CD8-positive, alpha-beta memory T cell (primary cell): ENCODE measurements at regions not wholly inside any gene's neighbourhood (a gene's known extent, or its start where the extent isn't known, plus 50 kb on each side); places are given as distances from the start of the nearest gene placed in this dataset.

ENCODE experiments used
- CTCF ChIA-PET: fragments of 350-600 bp; sonication (Branson Sonifier 250); formaldehyde crosslinking; loops from one replicate; lab custom pipeline; 2021; ENCODE audit warnings: antibody characterized with exemption; lab: Charles Lee
- POLR2A ChIA-PET: fragments of 350-600 bp; sonication (Branson Sonifier 250); formaldehyde crosslinking; loops from one replicate; lab custom pipeline; 2021; ENCODE audit warnings: antibody characterized with exemption; lab: Charles Lee
- DNase-seq, 5 donors: peaks; one replicate each; pipeline versions ENCODE4 v3.0.0 to v3.0.0-alpha.2; 2020 to 2022; ENCODE audit warnings: mixed read lengths in 1 of 5
- H3K27ac ChIP-seq: one replicate; pipeline ENCODE4 v1.7.0; 2013; ENCODE audit warnings: low read depth, mild to moderate bottlenecking, low read length, moderate library complexity
- H3K27me3 ChIP-seq: 2 replicates; pipeline ENCODE4 v1.7.0; 2013; ENCODE audit warnings: low read length, mild to moderate bottlenecking; ENCODE audit not compliant: insufficient read depth, poor library complexity, severe bottlenecking
- H3K36me3 ChIP-seq: 2 replicates; pipeline ENCODE4 v1.7.0; 2013; ENCODE audit warnings: mild to moderate bottlenecking, low read length, moderate library complexity; ENCODE audit not compliant: insufficient read depth
- H3K4me1 ChIP-seq: 2 replicates; pipeline ENCODE4 v1.7.0; 2013; ENCODE audit warnings: mild to moderate bottlenecking, low read length, moderate library complexity; ENCODE audit not compliant: insufficient read depth
- H3K4me3 ChIP-seq: 2 replicates; pipeline ENCODE4 v1.7.0; 2013; ENCODE audit warnings: mild to moderate bottlenecking, low read length
- H3K9me3 ChIP-seq: 2 replicates; pipeline ENCODE4 v1.7.0; 2013; ENCODE audit warnings: mild to moderate bottlenecking, low read length
- H3K27ac Mint-ChIP-seq, 8 donors: one replicate each; pipeline ENCODE4 v1.8.0; 2020 to 2021; ENCODE audit warnings: mixed read lengths in 8 of 8, mild to moderate bottlenecking in 6 of 8, inconsistent platforms in 3 of 8, moderate library complexity in 3 of 8
- H3K27me3 Mint-ChIP-seq, 2 donors: one replicate each; pipeline ENCODE4 v1.8.0; 2020 to 2021; ENCODE audit warnings: mixed read lengths in 2 of 2, mild to moderate bottlenecking in 1 of 2, moderate library complexity in 1 of 2
- H3K36me3 Mint-ChIP-seq, 3 donors: one replicate each; pipeline ENCODE4 v1.8.0; 2020 to 2021; ENCODE audit warnings: mixed read lengths in 3 of 3, inconsistent platforms in 1 of 3, mild to moderate bottlenecking in 1 of 3
- H3K4me1 Mint-ChIP-seq, 3 donors: one replicate each; pipeline ENCODE4 v1.8.0; 2020 to 2021; ENCODE audit warnings: mixed read lengths in 3 of 3, inconsistent platforms in 1 of 3, mild to moderate bottlenecking in 1 of 3
- H3K4me3 Mint-ChIP-seq, 7 donors: one replicate each; pipeline ENCODE4 v1.8.0; 2020 to 2021; ENCODE audit warnings: mixed read lengths in 7 of 7, mild to moderate bottlenecking in 6 of 7, moderate library complexity in 4 of 7, inconsistent platforms in 2 of 7
- H3K9me3 Mint-ChIP-seq, 5 donors: one replicate each; pipeline ENCODE4 v1.8.0; 2020 to 2022; ENCODE audit warnings: mixed read lengths in 5 of 5, mild to moderate bottlenecking in 3 of 5, moderate library complexity in 2 of 5, inconsistent platforms in 1 of 5

DNA sequence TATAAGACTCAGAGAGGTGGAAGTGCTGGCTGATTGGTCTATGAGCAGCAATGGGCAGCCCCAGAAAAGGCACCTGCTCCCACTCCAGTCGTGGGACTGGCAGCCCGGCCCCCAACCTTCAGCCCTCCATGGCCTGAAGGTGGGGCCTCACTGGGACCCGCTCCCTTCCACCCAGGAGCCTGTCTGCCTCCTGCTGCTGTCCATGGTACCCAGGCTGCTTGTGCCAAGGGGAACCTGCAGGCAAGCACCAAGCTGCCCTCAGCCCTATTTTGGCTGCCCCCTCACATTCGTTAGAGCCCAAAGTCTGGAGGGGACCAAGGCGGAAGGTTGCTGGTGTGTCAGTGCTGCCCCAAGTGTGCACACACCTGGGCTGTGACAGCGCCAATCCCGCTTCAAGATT, 2304.9 kb downstream of the PCDH9 start:
- no peak for DNase-seq
- Histone ChIP-seq H3K4me3 (no peak overlapping the region), H3K27ac (no peak overlapping the region), H3K27me3 (no peaks in the 10 kb centered on the region), H3K4me1 (no peaks in the 10 kb centered on the region), H3K9me3 (peaks cover 6% of the 10 kb centered on the region), H3K36me3 (no peaks in the 10 kb centered on the region)
- Mint-ChIP-seq H3K4me3 (no peak overlapping the region), H3K4me1 (no peaks in the 10 kb centered on the region), H3K36me3 (no peaks in the 10 kb centered on the region), H3K9me3 (peaks cover 3 to 28% (median 8%) of the 10 kb centered on the region in 5 donors), H3K27ac (no peak overlapping the region), H3K27me3 (peaks cover 0 to 1% of the 10 kb centered on the region in 2 donors)
- ChIA-PET POLR2A (no interaction called here), CTCF (no interaction called here)

GRCh38 chr13:64924401-64924800, 2305.7 kb downstream of the PCDH9 start:
- Histone ChIP-seq H3K9me3 (peaks cover 6% of the 10 kb centered on the region), H3K4me3 (no peak overlapping the region), H3K27ac (no peak overlapping the region), H3K4me1 (no peaks in the 10 kb centered on the region), H3K36me3 (no peaks in the 10 kb centered on the region), H3K27me3 (no peaks in the 10 kb centered on the region)
- Mint-ChIP-seq H3K4me3 (no peak overlapping the region), H3K27ac (no peak overlapping the region), H3K36me3 (no peaks in the 10 kb centered on the region), H3K9me3 (peaks cover 0 to 35% (median 8%) of the 10 kb centered on the region in 5 donors), H3K27me3 (peaks cover 0 to 1% of the 10 kb centered on the region in 2 donors), H3K4me1 (no peaks in the 10 kb centered on the region)
- DNase-seq, result no peak
- CTCF ChIA-PET, result no interaction called here
- POLR2A ChIA-PET, result no interaction called here

DNA sequence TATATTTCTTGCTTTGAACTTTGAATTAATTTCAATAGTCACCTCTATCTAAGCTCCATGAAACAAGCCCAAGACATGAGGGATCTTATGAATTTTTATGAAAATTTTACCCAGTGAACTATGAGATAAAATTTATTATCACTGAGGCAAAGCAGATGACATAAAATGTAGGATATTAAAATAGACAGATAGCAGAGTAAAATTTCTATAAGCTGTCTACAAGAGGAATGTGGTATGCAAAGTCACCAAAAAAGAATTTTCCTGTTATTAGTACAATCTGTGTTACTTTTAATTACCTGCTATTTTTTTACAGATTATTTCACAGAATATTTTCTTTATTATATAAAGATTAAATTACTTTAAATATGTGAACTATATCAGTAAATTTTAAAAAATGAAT, 2312.6 kb downstream of the PCDH9 start:
- Mint-ChIP-seq H3K9me3 (peaks cover 4 to 39% (median 19%) of the 10 kb centered on the region in 5 donors), H3K27ac (no peak overlapping the region), H3K36me3 (no peaks in the 10 kb centered on the region), H3K4me1 (no peaks in the 10 kb centered on the region), H3K4me3 (no peak overlapping the region), H3K27me3 (no peaks in the 10 kb centered on the region)
- H3K4me1 ChIP-seq, result no peaks in the 10 kb centered on the region
- no peak overlapping the region for H3K4me3 ChIP-seq
- H3K27ac ChIP-seq, result no peak overlapping the region
- DNase-seq, result no peak
- H3K9me3 ChIP-seq, result peaks cover 6% of the 10 kb centered on the region
- POLR2A ChIA-PET, result no interaction called here
- CTCF ChIA-PET, result no interaction called here
- H3K36me3 ChIP-seq, result no peaks in the 10 kb centered on the region
- H3K27me3 ChIP-seq, result no peaks in the 10 kb centered on the region

GRCh38 chr13:64912141-64912540, 2318.0 kb downstream of the PCDH9 start:
- no peaks in the 10 kb centered on the region for H3K36me3 ChIP-seq
- Mint-ChIP-seq H3K9me3 (peaks cover 8 to 39% (median 23%) of the 10 kb centered on the region in 5 donors), H3K4me3 (no peak overlapping the region), H3K27me3 (no peaks in the 10 kb centered on the region), H3K36me3 (no peaks in the 10 kb centered on the region), H3K4me1 (no peaks in the 10 kb centered on the region), H3K27ac (no peak overlapping the region)
- no peaks in the 10 kb centered on the region for H3K4me1 ChIP-seq
- no peak overlapping the region for H3K4me3 ChIP-seq
- no peaks in the 10 kb centered on the region for H3K9me3 ChIP-seq
- ChIA-PET POLR2A (no interaction called here), CTCF (no interaction called here)
- H3K27me3 ChIP-seq, result no peaks in the 10 kb centered on the region
- DNase-seq, result no peak
- H3K27ac ChIP-seq, result no peak overlapping the region

GRCh38 chr13:64910096-64910495, 2320.0 kb downstream of the PCDH9 start:
- no peaks in the 10 kb centered on the region for H3K4me1 ChIP-seq
- H3K4me3 Mint-ChIP-seq, result no peak overlapping the region

GRCh38 chr13:64909184-64909583, 2321.0 kb downstream of the PCDH9 start:
- ChIA-PET CTCF (no interaction called here), POLR2A (no interaction called here)
- no peak overlapping the region for H3K4me3 Mint-ChIP-seq
- peaks cover 6 to 46% (median 18%) of the 10 kb centered on the region in 5 donors for H3K9me3 Mint-ChIP-seq
- no peak overlapping the region for H3K27ac Mint-ChIP-seq
- H3K36me3 ChIP-seq, result no peaks in the 10 kb centered on the region
- no peaks in the 10 kb centered on the region for H3K4me1 ChIP-seq
- H3K9me3 ChIP-seq, result no peaks in the 10 kb centered on the region
- H3K36me3 Mint-ChIP-seq, result no peaks in the 10 kb centered on the region
- H3K27me3 ChIP-seq, result no peaks in the 10 kb centered on the region
- no peak overlapping the region for H3K27ac ChIP-seq
- no peak overlapping the region for H3K4me3 ChIP-seq
- no peaks in the 10 kb centered on the region for H3K27me3 Mint-ChIP-seq
- no peak for DNase-seq
- no peaks in the 10 kb centered on the region for H3K4me1 Mint-ChIP-seq

More at GRCh38 chr13:64910096-64910495, 2320.0 kb downstream of the PCDH9 start:
- ChIA-PET CTCF (no interaction called here), POLR2A (no interaction called here)
- H3K27ac Mint-ChIP-seq, result no peak overlapping the region
- no peaks in the 10 kb centered on the region for H3K36me3 ChIP-seq
- H3K36me3 Mint-ChIP-seq, result no peaks in the 10 kb centered on the region
- no peaks in the 10 kb centered on the region for H3K4me1 Mint-ChIP-seq
- DNase-seq, result no peak
- H3K27me3 Mint-ChIP-seq, result no peaks in the 10 kb centered on the region
- no peaks in the 10 kb centered on the region for H3K27me3 ChIP-seq
- H3K4me3 ChIP-seq, result no peak overlapping the region
- no peak overlapping the region for H3K27ac ChIP-seq
- H3K9me3 ChIP-seq, result no peaks in the 10 kb centered on the region
- H3K9me3 Mint-ChIP-seq, result peaks cover 6 to 41% (median 18%) of the 10 kb centered on the region in 5 donors

DNA sequence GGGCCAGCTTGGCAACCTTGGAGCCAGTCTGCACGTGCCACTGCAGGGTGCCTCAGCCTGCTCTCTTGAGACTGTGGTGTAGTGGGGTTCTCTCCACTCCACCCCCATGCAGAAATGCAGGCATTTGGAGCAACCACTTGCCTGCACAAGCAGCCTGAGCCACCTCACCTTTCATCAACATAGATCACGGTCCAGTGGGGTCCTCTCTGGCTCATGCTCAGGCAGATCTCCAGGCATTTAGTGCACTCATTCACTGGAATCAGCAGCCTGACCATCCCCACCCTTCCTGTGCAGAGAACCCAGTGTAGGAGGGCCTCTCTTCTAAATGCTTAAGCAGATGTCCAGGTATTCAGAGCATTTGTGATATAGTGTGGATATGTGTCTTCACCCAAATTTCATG, 2330.1 kb downstream of the PCDH9 start:
- CTCF ChIA-PET, result no interaction called here
- no peaks in the 10 kb centered on the region for H3K27me3 Mint-ChIP-seq
- H3K4me3 ChIP-seq, result no peak overlapping the region

GRCh38 chr13:64884976-64885375, 2345.2 kb downstream of the PCDH9 start:
- CTCF ChIA-PET, result no interaction called here
- Histone ChIP-seq H3K27me3 (no peaks in the 10 kb centered on the region), H3K9me3 (no peaks in the 10 kb centered on the region), H3K4me3 (no peak overlapping the region), H3K36me3 (no peaks in the 10 kb centered on the region), H3K27ac (no peak overlapping the region), H3K4me1 (no peaks in the 10 kb centered on the region)
- Mint-ChIP-seq H3K36me3 (no peaks in the 10 kb centered on the region), H3K27ac (no peak overlapping the region), H3K9me3 (peaks cover 2 to 33% (median 7%) of the 10 kb centered on the region in 5 donors), H3K27me3 (no peaks in the 10 kb centered on the region), H3K4me3 (no peak overlapping the region), H3K4me1 (no peaks in the 10 kb centered on the region)
- DNase-seq, result no peak
- POLR2A ChIA-PET, result no interaction called here

More for the DNA sequence above, 2330.1 kb downstream of the PCDH9 start:
- no peaks in the 10 kb centered on the region for H3K36me3 Mint-ChIP-seq
- no peaks in the 10 kb centered on the region for H3K4me1 Mint-ChIP-seq
- no peak for DNase-seq
- H3K27me3 ChIP-seq, result no peaks in the 10 kb centered on the region
- H3K9me3 Mint-ChIP-seq, result peaks cover 5 to 38% (median 14%) of the 10 kb centered on the region in 5 donors
- H3K4me1 ChIP-seq, result no peaks in the 10 kb centered on the region
- no peak overlapping the region for H3K27ac ChIP-seq
- no peak overlapping the region for H3K4me3 Mint-ChIP-seq
- H3K27ac Mint-ChIP-seq, result no peak overlapping the region
- no peaks in the 10 kb centered on the region for H3K9me3 ChIP-seq
- H3K36me3 ChIP-seq, result no peaks in the 10 kb centered on the region
- POLR2A ChIA-PET, result no interaction called here

GRCh38 chr13:64877176-64877575, 2353.0 kb downstream of the PCDH9 start:
- Mint-ChIP-seq H3K9me3 (peaks cover 2 to 16% (median 4%) of the 10 kb centered on the region in 5 donors), H3K27me3 (no peaks in the 10 kb centered on the region), H3K4me3 (no peak overlapping the region), H3K4me1 (no peaks in the 10 kb centered on the region), H3K27ac (no peak overlapping the region), H3K36me3 (no peaks in the 10 kb centered on the region)
- Histone ChIP-seq H3K36me3 (no peaks in the 10 kb centered on the region), H3K4me3 (no peak overlapping the region), H3K9me3 (no peaks in the 10 kb centered on the region), H3K4me1 (no peaks in the 10 kb centered on the region), H3K27ac (no peak overlapping the region), H3K27me3 (no peaks in the 10 kb centered on the region)
- ChIA-PET CTCF (no interaction called here), POLR2A (no interaction called here)
- no peak for DNase-seq
